ENCODE measurements at regions not wholly inside any gene's neighbourhood (a gene's known extent, or its start where the extent isn't known, plus 50 kb on each side); places are given as distances from the start of the nearest gene placed in this dataset.

DNA sequence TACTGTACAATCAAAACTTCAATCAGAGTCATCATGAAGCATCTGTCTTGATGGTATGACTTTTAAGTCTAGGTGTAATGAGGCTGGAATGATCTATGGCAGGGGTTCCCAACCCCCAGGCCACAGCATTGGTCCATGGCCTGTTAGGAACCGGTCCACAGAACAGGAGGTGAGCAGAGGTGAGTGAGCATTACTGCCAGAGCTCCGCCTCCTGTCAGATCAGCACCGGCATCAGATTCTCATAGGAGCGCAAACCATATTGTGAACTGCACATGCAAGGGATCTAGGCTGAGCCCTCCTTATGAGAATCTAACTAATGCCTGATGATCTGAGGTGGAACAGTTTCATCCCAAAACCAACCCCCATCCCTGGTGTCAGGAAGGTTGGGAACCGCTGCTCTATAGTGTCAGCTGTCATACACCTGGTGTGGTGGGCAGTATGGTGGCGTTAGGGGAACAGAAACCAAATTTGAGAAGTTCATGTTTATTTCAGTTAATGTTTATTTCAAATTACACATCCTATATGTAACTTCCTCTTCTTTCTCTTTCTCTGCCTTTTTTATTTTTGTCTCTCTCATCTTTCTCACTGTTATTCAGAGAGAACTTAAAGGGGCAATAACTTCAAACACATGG, 432.6 kb downstream of the TNS3 start:
- no peak overlapping the region for H3K4me3 Mint-ChIP-seq
- no peaks in the 10 kb centered on the region for H3K9me3 Mint-ChIP-seq
- no peaks in the 10 kb centered on the region for H3K36me3 Mint-ChIP-seq (ENCODE audit: low read depth)
- no peaks in the 10 kb centered on the region for H3K27me3 Mint-ChIP-seq (ENCODE audit: low read depth)
- H3K27ac Mint-ChIP-seq, result peak overlapping the region in 1 of 3 experiments; percentile 35
- H3K4me1 Mint-ChIP-seq, result peaks cover 23% of the 10 kb centered on the region
- TF ChIP-seq, protein P1, sequence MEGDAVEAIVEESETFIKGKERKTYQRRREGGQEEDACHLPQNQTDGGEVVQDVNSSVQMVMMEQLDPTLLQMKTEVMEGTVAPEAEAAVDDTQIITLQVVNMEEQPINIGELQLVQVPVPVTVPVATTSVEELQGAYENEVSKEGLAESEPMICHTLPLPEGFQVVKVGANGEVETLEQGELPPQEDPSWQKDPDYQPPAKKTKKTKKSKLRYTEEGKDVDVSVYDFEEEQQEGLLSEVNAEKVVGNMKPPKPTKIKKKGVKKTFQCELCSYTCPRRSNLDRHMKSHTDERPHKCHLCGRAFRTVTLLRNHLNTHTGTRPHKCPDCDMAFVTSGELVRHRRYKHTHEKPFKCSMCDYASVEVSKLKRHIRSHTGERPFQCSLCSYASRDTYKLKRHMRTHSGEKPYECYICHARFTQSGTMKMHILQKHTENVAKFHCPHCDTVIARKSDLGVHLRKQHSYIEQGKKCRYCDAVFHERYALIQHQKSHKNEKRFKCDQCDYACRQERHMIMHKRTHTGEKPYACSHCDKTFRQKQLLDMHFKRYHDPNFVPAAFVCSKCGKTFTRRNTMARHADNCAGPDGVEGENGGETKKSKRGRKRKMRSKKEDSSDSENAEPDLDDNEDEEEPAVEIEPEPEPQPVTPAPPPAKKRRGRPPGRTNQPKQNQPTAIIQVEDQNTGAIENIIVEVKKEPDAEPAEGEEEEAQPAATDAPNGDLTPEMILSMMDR (IDR thresholded peaks at IDR 0.05; ENCODE audit: unreplicated experiment in 3 of 3), result no peak

DNA sequence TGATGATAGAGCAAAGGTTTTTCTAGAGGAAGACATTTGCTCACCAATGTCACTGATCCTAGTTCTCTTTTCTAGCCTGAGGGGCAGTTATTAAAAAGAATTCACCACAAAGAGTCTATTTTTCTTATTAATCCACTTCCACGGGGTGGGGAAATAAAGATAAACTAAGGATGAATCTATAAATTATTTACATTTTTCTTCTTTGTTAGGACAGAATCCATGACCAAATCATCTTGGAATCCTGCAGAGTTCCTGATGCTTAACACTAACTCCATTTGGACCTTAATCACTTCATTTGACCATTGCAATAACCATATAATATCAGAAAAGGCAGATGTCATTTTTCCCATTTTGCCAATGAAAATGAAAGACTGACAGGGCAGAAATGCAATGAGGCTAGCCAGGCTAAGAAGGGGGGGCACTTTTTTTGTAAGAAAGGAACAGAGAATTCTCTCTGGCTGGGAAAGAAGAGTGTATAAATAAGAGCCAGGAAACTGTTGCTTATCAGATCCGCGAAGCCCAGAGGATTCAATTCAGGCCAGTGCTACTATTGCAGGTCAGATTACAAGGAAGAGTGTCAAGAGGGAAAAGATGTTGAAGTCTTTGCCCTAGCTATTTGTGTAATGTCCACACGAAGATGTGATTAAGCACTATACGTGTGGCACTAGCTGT, 433.2 kb downstream of the TNS3 start:
- peaks cover 23% of the 10 kb centered on the region for H3K4me1 Mint-ChIP-seq
- no peaks in the 10 kb centered on the region for H3K27me3 Mint-ChIP-seq (ENCODE audit: low read depth)
- TF ChIP-seq, protein P1 (IDR thresholded peaks at IDR 0.05; ENCODE audit: unreplicated experiment in 3 of 3), result no peak
- no peak overlapping the region for H3K4me3 Mint-ChIP-seq
- no peaks in the 10 kb centered on the region for H3K9me3 Mint-ChIP-seq
- no peaks in the 10 kb centered on the region for H3K36me3 Mint-ChIP-seq (ENCODE audit: low read depth)
- peak overlapping the region in 1 of 3 experiments; percentile 35 for H3K27ac Mint-ChIP-seq

GRCh38 chr7:47147213-47147631, 434.7 kb downstream of the TNS3 start:
- Mint-ChIP-seq H3K4me1 (peaks cover 14% of the 10 kb centered on the region), H3K9me3 (no peaks in the 10 kb centered on the region), H3K36me3 (ENCODE audit: low read depth) (no peaks in the 10 kb centered on the region), H3K27me3 (ENCODE audit: low read depth) (no peaks in the 10 kb centered on the region), H3K4me3 (no peak overlapping the region), H3K27ac (no peak overlapping the region)
- TF ChIP-seq, protein P1 (IDR thresholded peaks at IDR 0.05; ENCODE audit: unreplicated experiment in 3 of 3), result no peak

- Mint-ChIP-seq H3K27me3 (ENCODE audit: low read depth) (no peaks in the 10 kb centered on the region), H3K36me3 (ENCODE audit: low read depth) (no peaks in the 10 kb centered on the region), H3K4me1 (peaks cover 14% of the 10 kb centered on the region), H3K4me3 (no peak overlapping the region), H3K27ac (no peak overlapping the region), H3K9me3 (peaks cover 3% of the 10 kb centered on the region)
- TF ChIP-seq, protein P1 (IDR thresholded peaks at IDR 0.05; ENCODE audit: unreplicated experiment in 3 of 3), result no peak
These were observed 435.9 kb downstream of the TNS3 start for GRCh38 chr7:47145982-47146381.

DNA sequence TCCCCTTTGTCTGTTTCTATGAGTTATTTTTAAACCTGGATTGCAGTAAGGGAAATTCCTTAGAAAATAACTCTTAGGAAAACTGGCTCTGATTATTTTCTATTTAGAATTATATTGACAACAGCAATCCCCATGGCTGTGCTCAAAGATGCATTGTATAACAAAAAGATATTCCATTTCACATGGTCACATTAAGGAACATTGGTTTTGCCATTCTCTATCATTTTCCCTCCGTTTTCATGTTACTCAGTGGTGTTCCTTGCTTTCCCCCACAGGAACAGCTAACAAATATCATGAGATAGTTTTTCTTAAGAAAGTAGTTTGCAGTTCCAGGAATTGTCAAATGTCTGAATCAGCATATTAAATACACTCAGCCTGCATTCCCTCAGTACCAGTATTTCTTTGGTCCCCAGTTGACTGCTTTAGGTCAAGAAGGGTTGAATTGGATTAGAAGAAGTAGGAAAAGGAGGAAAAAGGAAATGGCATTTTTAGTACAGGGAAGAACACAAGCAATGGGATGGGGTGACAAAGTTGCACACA, 436.7 kb downstream of the TNS3 start:
- no peaks in the 10 kb centered on the region for H3K27me3 Mint-ChIP-seq (ENCODE audit: low read depth)
- no peaks in the 10 kb centered on the region for H3K36me3 Mint-ChIP-seq (ENCODE audit: low read depth)
- H3K27ac Mint-ChIP-seq, result no peak overlapping the region
- H3K4me1 Mint-ChIP-seq, result peaks cover 14% of the 10 kb centered on the region
- TF ChIP-seq, protein P1 (IDR thresholded peaks at IDR 0.05; ENCODE audit: unreplicated experiment in 3 of 3), result no peak
- no peak overlapping the region for H3K4me3 Mint-ChIP-seq
- peaks cover 3% of the 10 kb centered on the region for H3K9me3 Mint-ChIP-seq

Measured in nephron (organoid).